Caki2 (cell line): ENCODE measurements at regions not wholly inside any gene's neighbourhood (a gene's known extent, or its start where the extent isn't known, plus 50 kb on each side); places are given as distances from the start of the nearest gene placed in this dataset.
"Not testable (repeated sequence)": the region's sequence is repeated elsewhere in the genome, so short reads cannot be mapped to it uniquely, and the experiment has no call there.

ENCODE experiments used
- DNase-seq: peaks from one replicate; pipeline ENCODE4 v3.0.0-alpha.2; 2015; ENCODE audit warnings: low read depth
- in situ Hi-C: cut with HindIII; loops from 2 replicates; pipeline ENCODE4 v1.10.0; 2016; ENCODE audit warnings: low sequenced_read_pairs, low pct_unique_long_range_greater_than_20kb, mixed read lengths

- DNase-seq, in situ Hi-C loops: not testable (repeated sequence)
Observed at GRCh38 chr9:82437183-82437582, 448.6 kb downstream of the SPATA31D1 start.

GRCh38 chr9:82438581-82438980, 450.0 kb downstream of the SPATA31D1 start:
- in situ Hi-C loops: no loop called here
- DNase-seq: no peak

DNA sequence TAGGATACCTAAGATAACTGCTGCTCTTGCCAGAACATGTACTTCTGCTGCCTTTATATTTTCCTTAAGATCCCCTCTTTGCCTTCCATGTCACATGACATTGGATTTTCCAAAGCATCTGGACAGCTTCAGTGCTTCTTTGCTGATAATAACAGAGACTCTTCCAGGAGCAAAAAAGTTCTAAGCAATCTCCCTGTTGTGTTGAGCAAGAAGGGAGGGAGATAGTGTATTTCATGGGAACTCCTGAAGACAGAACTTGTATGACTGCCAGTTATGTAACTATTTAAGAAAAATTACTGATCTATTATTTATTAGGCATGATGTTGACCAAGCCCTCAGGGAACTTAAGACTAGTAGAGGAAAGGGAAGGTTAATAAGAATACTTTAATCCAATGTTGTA, 454.7 kb downstream of the SPATA31D1 start:
- no peak for DNase-seq
- in situ Hi-C loops: no loop called here

DNA sequence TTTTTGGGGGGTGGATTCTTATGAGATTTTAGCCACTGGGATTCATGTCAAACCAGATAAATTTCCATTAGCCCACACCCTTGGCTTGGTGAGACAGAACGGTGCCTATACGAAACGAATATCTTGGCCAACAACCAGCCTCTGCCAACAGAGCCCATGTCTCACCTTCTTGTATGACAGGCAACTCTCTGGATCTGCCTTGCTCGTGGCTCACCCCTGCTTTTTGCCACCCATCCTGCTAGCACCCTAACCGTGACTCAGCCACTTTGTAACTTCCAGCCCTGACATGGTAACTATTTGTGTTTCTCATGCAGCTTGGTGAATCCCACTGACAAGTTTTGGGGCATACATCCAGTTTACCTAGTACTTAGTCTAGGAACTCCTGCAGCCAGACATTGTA, 457.0 kb downstream of the SPATA31D1 start:
- in situ Hi-C loops: no loop called here
- DNase-seq: no peak

GRCh38 chr9:82447343-82447742, 458.8 kb downstream of the SPATA31D1 start:
- in situ Hi-C loops: no loop called here

DNA sequence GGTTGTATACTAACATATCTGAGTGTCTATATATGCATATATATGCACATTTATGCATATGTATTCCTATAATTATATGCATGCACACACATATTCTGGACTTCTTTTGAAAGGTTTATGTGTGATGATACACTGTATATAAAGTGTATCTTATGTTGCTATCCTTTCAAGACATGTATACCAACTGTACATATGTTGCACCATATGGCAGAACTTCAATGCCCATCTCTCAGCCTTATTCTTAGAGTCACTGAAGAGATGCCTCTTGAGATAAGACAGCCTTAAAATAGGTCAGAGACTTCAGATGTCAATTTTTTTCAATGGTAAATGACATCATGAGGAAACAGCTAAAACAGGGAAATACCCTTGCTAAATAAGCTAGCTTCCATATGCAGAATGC, 461.4 kb downstream of the SPATA31D1 start:
- in situ Hi-C loops: no loop called here

More at GRCh38 chr9:82447343-82447742, 458.8 kb downstream of the SPATA31D1 start:
- no peak for DNase-seq

DNA sequence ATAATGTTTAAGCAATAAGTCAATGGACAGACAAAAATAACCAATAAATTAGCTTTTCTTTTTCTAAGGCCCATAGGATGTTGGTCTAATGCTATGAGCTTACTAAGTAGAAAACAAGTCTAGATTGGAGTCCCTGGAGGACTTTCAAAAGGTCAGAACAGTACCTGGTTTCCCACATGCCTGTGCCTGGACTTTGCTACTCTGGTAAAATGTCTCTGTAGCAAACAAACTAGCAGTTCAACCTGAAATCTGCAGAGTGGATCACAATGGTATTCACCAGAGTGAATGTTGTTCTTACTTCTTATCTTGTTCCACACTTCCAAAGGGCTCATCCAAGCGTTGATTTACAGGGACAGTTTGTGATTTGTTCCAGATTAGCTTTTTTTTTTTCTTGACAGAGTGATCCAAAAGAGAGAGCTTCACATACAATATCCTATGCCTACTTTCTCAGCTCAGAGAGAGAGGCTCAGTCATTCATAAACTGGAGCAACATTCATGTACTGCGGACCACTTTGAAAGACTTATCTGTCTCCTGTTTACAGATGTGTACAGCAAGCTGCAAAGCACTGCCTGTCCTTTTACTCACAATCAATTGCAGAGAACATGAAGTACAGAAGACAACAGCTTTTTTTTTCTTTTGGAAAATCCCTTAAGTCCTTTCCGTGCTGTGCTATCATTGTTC, 466.1 kb downstream of the SPATA31D1 start:
- DNase-seq: no peak
- in situ Hi-C loops: no loop called here

More for the DNA sequence above, 461.4 kb downstream of the SPATA31D1 start:
- no peak for DNase-seq

DNA sequence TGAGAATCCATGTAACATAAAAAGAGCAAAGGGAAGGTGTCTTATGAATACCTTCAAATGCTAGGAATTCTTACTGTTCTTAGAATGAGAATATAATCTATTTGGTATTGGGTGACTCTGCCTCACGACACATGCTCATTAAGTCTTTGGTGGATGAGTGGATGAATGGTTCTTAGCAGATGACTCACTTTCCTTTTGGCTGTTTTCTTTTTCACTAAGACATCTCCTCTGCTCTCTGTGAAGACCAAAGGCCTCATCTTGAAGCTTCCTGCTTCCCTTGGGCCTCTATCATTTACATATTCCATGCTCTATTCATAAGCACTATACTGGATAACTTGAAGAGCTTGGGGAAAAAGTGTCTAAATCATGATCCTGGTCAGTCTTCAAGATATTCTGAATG, 468.1 kb downstream of the SPATA31D1 start:
- peak; percentile 13 for DNase-seq
- in situ Hi-C loops: no loop called here

DNA sequence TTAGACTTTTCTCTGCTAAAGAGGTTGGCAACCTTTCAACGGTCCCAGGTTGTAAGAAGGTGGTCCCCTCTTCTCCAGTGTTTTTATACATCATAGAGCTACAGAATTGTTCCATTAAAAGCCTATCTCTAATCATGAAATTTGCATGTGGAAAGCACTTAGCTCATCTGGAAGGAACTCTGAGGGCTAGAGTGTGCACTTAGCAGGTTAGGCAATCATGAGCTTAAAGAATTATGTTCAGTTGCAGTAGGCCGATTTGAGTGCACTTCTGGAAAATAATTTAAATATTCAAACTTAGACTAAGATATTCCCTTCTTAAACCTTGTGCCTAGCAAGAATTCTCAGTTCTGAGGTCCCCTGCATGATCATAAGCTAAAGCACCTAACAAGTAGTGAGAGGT, 468.7 kb downstream of the SPATA31D1 start:
- in situ Hi-C loops: no loop called here
- no peak for DNase-seq

GRCh38 chr9:82457891-82458290, 469.3 kb downstream of the SPATA31D1 start:
- DNase-seq: no peak
- in situ Hi-C loops: no loop called here

DNA sequence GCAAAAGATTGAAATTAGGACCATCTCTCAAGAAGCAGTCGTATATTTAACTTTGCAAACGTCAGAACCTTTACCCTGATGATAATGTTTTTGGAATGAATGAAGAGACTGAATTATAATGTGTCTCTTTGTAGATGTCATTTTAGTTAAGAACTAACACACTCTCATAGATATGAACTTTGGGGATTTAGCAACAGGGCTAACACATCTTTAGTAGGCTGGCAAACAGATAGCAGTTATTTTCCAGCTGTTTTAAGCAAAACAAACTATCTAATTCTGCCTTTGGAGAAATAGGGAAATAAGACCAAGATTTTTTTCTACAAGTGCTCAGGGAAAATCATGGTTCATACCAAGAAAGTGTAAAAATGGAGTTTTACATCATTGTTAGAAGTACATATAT, 469.7 kb downstream of the SPATA31D1 start:
- in situ Hi-C loops: no loop called here
- no peak for DNase-seq

- no peak for DNase-seq
- in situ Hi-C loops: no loop called here
Observed at GRCh38 chr9:82466616-82467260, 478.2 kb downstream of the SPATA31D1 start.

GRCh38 chr9:82467436-82467835, 478.9 kb downstream of the SPATA31D1 start:
- no peak for DNase-seq
- in situ Hi-C loops: no loop called here

GRCh38 chr9:82474235-82474634, 485.7 kb downstream of the SPATA31D1 start:
- in situ Hi-C loops: no loop called here
- no peak for DNase-seq

GRCh38 chr9:82475584-82476301, 487.2 kb downstream of the SPATA31D1 start:
- no peak for DNase-seq
- in situ Hi-C loops: no loop called here

- in situ Hi-C loops: no loop called here
- DNase-seq: no peak
Observed at GRCh38 chr9:82480921-82481320, 492.3 kb downstream of the SPATA31D1 start.

DNA sequence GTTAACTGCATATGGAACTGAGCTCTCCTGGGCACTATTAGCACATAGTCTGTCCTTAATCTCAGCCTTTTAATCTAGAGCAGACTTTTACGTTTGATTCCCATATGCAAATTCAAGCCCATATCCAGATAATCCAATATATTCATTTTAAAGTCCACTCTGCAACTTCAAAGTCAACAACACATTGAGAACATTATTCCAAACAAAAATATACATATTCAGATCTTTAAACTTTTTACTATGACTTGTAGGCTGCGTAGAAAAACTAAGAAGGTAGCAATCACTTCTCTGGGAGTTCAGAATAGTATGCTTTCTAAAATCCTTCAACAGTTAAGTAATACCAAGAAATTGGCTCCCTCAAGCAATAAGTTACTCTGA, 499.4 kb downstream of the SPATA31D1 start:
- in situ Hi-C loops: no loop called here
- no peak for DNase-seq

- DNase-seq: peak; percentile 59
- in situ Hi-C loops: no loop called here
Observed at GRCh38 chr9:82488313-82489200, 500.0 kb downstream of the SPATA31D1 start.
